Muscle layer of colon (tissue), 2 donors: ENCODE measurements at regions not wholly inside any gene's neighbourhood (a gene's known extent, or its start where the extent isn't known, plus 50 kb on each side); places are given as distances from the start of the nearest gene placed in this dataset.

Source experiments
- H3K27ac ChIP-seq: one replicate; pipeline ENCODE4 v1.7.0; 2013; ENCODE audit warnings: low read depth, mild to moderate bottlenecking, low read length, moderate library complexity
- H3K27me3 ChIP-seq, 2 donors: one replicate each; pipeline ENCODE4 v1.7.0; 2013; ENCODE audit warnings: low read length in 2 of 2, mild to moderate bottlenecking in 2 of 2; ENCODE audit not compliant: insufficient read depth in 2 of 2, control insufficient read depth in 1 of 2
- H3K36me3 ChIP-seq: one replicate; pipeline ENCODE4 v1.7.0; 2013; ENCODE audit warnings: mild to moderate bottlenecking, low read length; ENCODE audit not compliant: insufficient read depth
- H3K4me1 ChIP-seq: one replicate; pipeline ENCODE4 v1.7.0; 2013; ENCODE audit warnings: mild to moderate bottlenecking, low read length; ENCODE audit not compliant: insufficient read depth
- H3K4me3 ChIP-seq, 2 donors: one replicate each; pipeline ENCODE4 v1.7.0; 2013; ENCODE audit warnings: low read length in 2 of 2, low read depth in 1 of 2, mild to moderate bottlenecking in 1 of 2, moderate library complexity in 1 of 2
- H3K9ac ChIP-seq: one replicate; pipeline ENCODE4 v1.7.0; 2013; ENCODE audit warnings: low read length
- H3K9me3 ChIP-seq: one replicate; pipeline ENCODE4 v1.7.0; 2013; ENCODE audit warnings: mild to moderate bottlenecking, low read length
- donor health status: abdominal sarcoma.
- donor health status: Adenocarcinoma of cecum.

DNA sequence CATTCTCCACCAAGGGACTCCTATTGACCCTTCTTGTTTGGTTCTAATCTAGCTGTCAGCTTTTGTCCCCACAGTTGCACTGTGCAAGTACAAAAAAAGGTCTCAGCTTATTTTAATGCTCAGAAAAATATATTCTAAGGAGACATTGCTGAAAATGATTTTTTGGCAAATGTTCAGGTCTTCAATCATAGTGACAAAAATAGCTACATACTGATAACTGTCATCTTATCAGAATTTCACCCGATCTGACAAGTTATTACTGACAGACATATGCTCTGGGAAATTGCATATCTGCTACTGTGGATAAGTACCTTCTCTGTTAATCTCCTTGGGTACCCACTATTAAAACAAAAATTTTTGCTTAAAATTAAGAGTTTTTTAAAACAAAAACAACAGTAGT, 263.6 kb downstream of the FLRT2 start:
- no peak overlapping the region for H3K4me3 ChIP-seq
- H3K9ac ChIP-seq = no peak overlapping the region
- H3K27me3 ChIP-seq = no peaks in the 10 kb centered on the region
- no peaks in the 10 kb centered on the region for H3K4me1 ChIP-seq
- H3K36me3 ChIP-seq = no peaks in the 10 kb centered on the region
- H3K9me3 ChIP-seq = no peaks in the 10 kb centered on the region
- no peak overlapping the region for H3K27ac ChIP-seq

DNA sequence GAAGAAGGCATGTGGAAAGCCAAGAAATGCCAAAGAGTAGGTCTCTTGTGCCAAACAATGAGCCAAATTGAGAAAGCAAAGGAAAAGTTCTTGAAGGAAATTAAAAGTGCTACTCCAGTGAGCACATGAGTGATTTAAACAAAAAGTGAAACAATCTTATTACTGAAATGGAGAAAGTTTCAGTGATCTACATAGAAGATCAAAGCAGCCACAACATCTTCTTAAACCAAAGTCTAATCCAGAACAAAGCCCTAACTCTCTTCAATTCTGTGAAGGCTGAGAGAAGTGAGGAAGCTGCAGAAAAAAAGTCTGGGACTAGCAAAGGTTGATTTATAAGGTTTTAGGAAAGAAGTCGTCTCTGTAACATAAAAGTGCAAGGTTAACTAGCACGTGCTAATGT, 259.6 kb downstream of the FLRT2 start:
- no peaks in the 10 kb centered on the region for H3K4me1 ChIP-seq
- no peak overlapping the region for H3K4me3 ChIP-seq
- no peak overlapping the region for H3K9ac ChIP-seq
- no peaks in the 10 kb centered on the region for H3K9me3 ChIP-seq
- no peaks in the 10 kb centered on the region for H3K36me3 ChIP-seq
- no peak overlapping the region for H3K27ac ChIP-seq
- no peaks in the 10 kb centered on the region for H3K27me3 ChIP-seq

DNA sequence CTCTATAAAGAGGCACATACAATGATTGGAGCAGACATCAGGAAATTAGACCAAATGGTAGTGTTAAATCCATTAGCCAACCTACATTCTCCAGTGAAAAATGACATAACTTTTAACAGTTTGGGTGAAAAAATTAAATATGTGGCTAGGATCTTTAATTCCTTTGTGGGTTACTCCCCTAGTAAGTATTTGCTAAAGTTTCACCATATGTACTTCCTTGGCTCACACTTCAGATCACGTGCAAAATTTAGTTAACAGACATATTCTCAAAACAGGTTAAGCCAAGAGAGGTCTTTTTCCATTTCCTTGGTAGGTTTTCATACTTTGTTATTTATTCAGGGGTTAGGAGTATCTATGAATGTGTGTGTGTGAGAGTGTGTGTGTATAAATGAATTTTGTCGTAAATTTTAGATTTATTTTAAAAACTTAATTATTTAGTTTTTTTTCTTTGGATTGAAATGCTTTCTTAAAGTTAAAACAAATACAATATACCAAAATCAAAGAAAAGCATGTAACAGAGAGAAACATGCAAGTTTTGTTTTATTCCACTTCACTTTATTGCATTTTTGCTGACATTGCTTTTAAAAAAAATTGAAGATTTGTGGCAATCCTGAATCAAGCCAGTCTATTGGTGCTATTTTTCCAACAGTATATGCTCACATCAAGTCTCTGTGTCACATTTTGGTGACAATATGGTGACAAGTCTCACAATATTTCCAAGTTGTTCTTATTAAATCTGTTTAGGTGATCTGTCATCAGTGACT, 258.7 kb downstream of the FLRT2 start:
- Histone ChIP-seq H3K9me3 (no peaks in the 10 kb centered on the region), H3K4me1 (no peaks in the 10 kb centered on the region), H3K4me3 (no peak overlapping the region), H3K9ac (no peak overlapping the region), H3K27me3 (no peaks in the 10 kb centered on the region), H3K27ac (no peak overlapping the region), H3K36me3 (no peaks in the 10 kb centered on the region)

DNA sequence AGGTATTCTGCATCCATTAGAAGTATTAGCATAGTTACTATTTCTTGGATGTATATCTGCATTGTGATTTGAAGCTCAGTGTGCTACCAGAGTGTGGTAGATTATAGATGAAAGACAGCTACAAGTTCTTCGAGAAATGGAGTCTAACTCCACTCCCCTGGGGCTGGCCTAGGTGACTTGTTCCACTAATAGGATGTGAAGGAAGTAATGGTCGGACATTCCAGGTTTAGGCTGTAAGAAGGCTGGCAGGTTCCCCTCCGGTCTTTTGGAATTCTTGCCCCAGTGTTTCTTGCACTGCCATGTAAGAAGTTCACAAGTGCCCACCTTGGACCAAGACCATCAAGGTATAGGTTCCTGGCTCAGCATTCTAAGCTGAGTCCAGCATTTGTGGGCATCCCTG, 236.4 kb downstream of the FLRT2 start:
- H3K9me3 ChIP-seq = no peaks in the 10 kb centered on the region
- no peaks in the 10 kb centered on the region for H3K36me3 ChIP-seq
- H3K4me1 ChIP-seq = no peaks in the 10 kb centered on the region
- no peak overlapping the region for H3K27ac ChIP-seq
- no peak overlapping the region for H3K4me3 ChIP-seq
- no peak overlapping the region for H3K9ac ChIP-seq
- H3K27me3 ChIP-seq = no peaks in the 10 kb centered on the region

DNA sequence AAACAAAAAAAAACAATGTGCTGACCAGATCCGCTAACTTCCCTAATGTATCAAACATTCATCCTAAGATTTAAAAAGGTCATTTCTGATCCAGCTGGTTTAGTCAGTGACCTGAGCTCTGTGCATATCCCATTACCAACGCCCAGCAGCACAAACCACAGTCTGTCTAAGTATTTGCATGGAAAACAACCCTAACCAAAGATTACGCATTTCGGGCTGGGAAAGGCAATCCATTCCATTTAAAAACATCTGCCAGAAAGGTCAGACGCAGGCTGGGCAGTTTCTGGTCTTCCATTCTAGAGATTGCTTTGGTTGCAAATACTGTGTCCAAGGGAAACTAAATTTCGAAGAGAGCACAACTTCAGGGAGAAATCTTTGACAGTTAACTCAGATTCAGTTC, 234.9 kb downstream of the FLRT2 start:
- H3K36me3 ChIP-seq = no peaks in the 10 kb centered on the region
- H3K4me1 ChIP-seq = no peaks in the 10 kb centered on the region
- no peaks in the 10 kb centered on the region for H3K9me3 ChIP-seq
- H3K27me3 ChIP-seq = no peaks in the 10 kb centered on the region
- no peak overlapping the region for H3K27ac ChIP-seq
- H3K9ac ChIP-seq = no peak overlapping the region
- no peak overlapping the region for H3K4me3 ChIP-seq

DNA sequence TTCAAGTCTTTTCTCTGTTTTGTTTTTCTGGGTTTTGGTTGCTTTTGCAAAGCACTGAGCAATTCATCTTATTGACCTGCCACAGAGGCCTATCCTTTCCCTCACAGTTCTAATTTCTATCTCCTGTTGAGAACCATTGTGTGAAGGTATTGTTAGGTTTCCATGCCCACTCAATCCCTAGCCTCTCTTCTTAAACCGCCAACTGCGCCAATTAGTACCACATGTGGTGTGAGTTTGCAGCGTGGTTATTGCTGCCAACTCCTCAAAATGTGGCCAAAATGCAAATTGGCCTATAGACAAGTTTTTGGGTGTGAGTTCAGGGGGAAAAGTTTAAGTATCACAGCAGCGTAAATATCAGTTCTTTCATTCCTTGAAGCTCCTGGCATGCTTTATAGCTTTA, 232.6 kb downstream of the FLRT2 start:
- H3K4me1 ChIP-seq = no peaks in the 10 kb centered on the region
- no peaks in the 10 kb centered on the region for H3K27me3 ChIP-seq
- no peaks in the 10 kb centered on the region for H3K36me3 ChIP-seq
- H3K9ac ChIP-seq = no peak overlapping the region
- no peak overlapping the region for H3K27ac ChIP-seq
- H3K4me3 ChIP-seq = no peak overlapping the region
- no peaks in the 10 kb centered on the region for H3K9me3 ChIP-seq

DNA sequence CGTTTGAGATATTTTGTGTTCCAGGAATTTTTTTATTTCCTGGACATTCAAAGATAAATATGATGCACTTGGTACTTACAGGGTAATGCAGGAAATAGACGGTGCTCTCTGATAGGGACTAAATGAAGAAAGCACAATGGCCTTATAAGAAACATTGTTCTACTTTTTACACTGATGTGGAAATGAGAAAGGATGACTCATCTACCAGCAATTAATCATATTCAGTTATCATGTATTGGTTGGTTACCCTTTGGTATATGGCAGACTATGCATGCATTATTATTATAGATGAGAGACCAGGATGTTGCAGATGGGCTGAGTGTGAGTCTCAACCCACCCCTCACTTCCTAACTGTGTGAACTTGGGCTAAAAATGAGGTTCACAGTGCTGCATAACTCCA, 222.2 kb downstream of the FLRT2 start:
- Histone ChIP-seq H3K9me3 (no peaks in the 10 kb centered on the region), H3K4me3 (no peak overlapping the region), H3K27me3 (no peaks in the 10 kb centered on the region), H3K27ac (no peak overlapping the region), H3K4me1 (no peaks in the 10 kb centered on the region), H3K9ac (no peak overlapping the region), H3K36me3 (no peaks in the 10 kb centered on the region)

DNA sequence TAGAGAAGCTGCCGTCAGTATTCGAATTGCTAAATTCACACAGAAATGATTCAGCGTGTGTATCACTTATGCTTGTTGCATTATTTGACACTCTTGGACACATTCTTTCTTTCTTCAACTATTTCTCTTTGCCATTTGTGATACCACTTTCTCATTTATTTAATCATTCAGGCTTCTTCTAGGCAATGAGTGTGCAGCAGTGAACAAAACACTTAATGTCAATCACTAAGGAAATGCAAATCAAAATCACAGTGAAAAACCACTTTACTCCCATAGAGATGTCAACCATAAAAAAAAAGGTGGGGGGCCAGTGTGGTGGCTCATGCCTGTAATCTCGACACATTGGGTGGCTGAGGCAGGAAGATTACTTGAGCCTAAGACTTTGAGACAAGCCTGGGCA, 214.6 kb downstream of the FLRT2 start:
- H3K4me3 ChIP-seq = no peak overlapping the region

DNA sequence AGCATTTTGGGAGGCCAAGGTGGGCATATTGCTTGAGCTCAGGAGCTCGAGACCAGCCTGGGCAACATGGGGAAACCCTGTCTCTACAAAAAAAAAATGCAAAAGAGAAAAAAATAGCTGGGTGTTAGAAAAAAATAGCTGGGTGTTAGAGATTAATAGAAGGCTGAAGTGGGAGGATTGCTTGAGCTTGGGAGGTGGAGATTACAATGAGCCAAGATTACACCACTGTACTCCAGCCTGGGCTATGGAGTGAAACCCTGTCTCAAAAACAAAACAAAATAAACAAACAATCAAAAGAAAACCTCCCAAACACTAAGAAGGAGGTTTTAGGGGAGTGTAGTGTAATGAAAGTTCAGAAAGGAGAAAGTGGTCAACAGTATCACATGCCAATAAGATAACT, 202.1 kb downstream of the FLRT2 start:
- H3K27ac ChIP-seq = no peak overlapping the region
- no peaks in the 10 kb centered on the region for H3K27me3 ChIP-seq
- H3K4me3 ChIP-seq = no peak overlapping the region
- H3K4me1 ChIP-seq = no peaks in the 10 kb centered on the region
- H3K9ac ChIP-seq = no peak overlapping the region
- H3K9me3 ChIP-seq = no peaks in the 10 kb centered on the region
- no peaks in the 10 kb centered on the region for H3K36me3 ChIP-seq

More for the DNA sequence above, 214.6 kb downstream of the FLRT2 start:
- Histone ChIP-seq H3K27ac (no peak overlapping the region), H3K9ac (no peak overlapping the region), H3K9me3 (no peaks in the 10 kb centered on the region), H3K27me3 (no peaks in the 10 kb centered on the region), H3K4me1 (no peaks in the 10 kb centered on the region), H3K36me3 (no peaks in the 10 kb centered on the region)

DNA sequence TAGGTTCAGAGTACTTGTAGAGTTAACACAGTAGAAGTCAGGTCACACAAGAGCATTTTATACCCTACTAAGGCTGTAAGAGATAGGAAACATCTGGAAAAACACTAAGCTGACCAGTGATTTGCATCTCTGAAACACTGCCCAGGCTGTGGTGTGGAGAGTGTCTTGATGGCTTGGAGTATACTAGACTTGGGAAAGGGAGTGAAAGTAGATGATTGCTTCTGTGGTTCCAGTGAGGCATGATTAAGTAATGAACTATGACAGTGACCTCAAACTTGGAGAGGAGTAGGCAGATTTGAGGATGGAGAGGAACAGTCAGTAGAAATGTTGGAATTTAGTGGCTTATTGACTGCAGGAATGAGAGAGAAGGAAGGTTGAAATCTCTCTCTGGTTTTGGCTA, 201.2 kb downstream of the FLRT2 start:
- H3K4me1 ChIP-seq = no peaks in the 10 kb centered on the region
- no peaks in the 10 kb centered on the region for H3K9me3 ChIP-seq
- H3K27me3 ChIP-seq = no peaks in the 10 kb centered on the region
- H3K9ac ChIP-seq = no peak overlapping the region
- no peak overlapping the region for H3K27ac ChIP-seq
- H3K36me3 ChIP-seq = no peaks in the 10 kb centered on the region
- H3K4me3 ChIP-seq = no peak overlapping the region

DNA sequence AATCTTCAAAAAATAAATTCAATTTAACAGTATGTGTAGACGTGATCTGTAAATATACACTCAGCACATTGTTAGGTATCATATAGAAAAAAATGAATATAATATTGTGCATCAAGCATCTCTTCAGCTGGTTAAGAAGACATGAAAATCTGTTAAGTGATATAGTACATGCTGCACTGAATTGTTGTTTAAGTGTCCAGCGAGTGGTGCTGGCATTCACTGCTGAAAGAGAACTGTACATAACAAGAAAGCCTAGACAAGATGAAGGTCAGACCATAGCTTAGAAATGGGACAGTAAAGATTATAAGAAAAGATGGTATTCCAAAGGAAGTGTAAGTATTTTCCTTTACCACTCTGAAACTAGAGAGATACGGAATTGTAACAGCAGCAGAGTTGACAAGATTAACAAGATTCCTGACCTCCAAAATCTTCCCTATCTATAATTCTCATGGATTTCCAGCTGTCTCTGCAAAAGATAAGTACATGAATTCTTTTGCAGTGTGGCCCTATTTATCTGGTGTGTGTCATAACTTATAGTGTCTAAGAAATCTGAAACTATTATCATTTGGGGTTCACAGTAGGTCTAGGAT, 198.6 kb downstream of the FLRT2 start:
- Histone ChIP-seq H3K9ac (no peak overlapping the region), H3K4me3 (no peak overlapping the region), H3K36me3 (no peaks in the 10 kb centered on the region), H3K27ac (no peak overlapping the region), H3K27me3 (no peaks in the 10 kb centered on the region), H3K4me1 (no peaks in the 10 kb centered on the region), H3K9me3 (no peaks in the 10 kb centered on the region)

DNA sequence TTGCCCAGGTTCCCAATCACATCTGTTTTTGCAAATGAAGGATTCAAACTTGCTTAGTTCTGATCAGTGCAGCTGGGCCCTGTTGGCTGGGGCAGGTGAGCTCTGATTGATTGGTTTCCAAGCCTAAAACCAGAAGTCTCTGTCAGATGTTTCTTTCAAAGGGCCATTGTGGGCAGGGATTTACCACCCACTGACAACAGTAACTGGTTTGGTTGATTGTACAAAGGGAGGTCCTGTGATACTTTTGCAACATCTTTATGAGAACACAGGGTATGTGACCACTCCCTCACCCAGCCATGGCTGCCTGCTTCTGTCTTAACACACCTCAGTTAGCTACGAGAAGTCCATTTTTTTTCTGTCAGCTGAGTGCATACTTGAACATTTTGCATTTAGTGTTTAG, 184.1 kb downstream of the FLRT2 start:
- H3K4me3 ChIP-seq = no peak overlapping the region
- no peak overlapping the region for H3K9ac ChIP-seq
- no peaks in the 10 kb centered on the region for H3K4me1 ChIP-seq

More for the DNA sequence above, 184.1 kb downstream of the FLRT2 start:
- no peak overlapping the region for H3K27ac ChIP-seq
- H3K27me3 ChIP-seq = no peaks in the 10 kb centered on the region
- no peaks in the 10 kb centered on the region for H3K9me3 ChIP-seq
- H3K36me3 ChIP-seq = no peaks in the 10 kb centered on the region
